ENCODE measurements at regions not wholly inside any gene's neighbourhood (a gene's known extent, or its start where the extent isn't known, plus 50 kb on each side); places are given as distances from the start of the nearest gene placed in this dataset.

DNA sequence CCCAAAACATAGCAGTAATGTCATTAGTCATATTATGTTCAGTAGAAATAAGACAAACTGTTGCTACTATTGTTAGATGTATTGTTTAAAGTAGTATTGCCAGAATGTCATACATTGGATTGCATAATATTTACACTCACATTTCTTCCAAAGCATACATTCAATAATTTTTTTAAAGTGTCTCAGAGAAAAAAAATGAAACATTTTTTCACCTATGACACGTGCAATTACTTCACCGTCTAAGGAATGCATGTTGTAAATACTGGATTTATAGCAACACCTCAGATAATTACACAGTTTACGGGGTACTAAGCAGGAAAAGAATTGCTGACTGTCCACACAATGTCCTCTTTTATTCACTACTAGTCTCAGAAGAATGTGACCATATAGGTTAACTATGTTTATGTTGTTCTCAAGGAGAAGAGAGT is 162.1 kb downstream of the PCDH18 start:
- TF ChIP-seq CTCF (IDR thresholded peaks at IDR 0.05; ENCODE audit: low read depth, low read length, poor library complexity, severe bottlenecking): no peak
- no peak for TF ChIP-seq EZH2phosphoT487 (IDR thresholded peaks at IDR 0.05; ENCODE audit: borderline replicate concordance, low read length)
